GM13976 (cell line): ENCODE measurements at regions not wholly inside any gene's neighbourhood (a gene's known extent, or its start where the extent isn't known, plus 50 kb on each side); places are given as distances from the start of the nearest gene placed in this dataset.

Experiments used
- DNase-seq: peaks from one replicate; pipeline ENCODE4 v3.0.0; 2012; ENCODE audit warnings: low spot score
- CTCF ChIP-seq: IDR thresholded peaks from 2 replicates; pipeline ENCODE4 v1.5.1; 2012; ENCODE audit warnings: borderline replicate concordance, mild to moderate bottlenecking; ENCODE audit not compliant: insufficient read depth; ENCODE audit errors: extremely low read depth, missing control alignments, control extremely low read depth
- in situ Hi-C: fragments of 300-500 bp; cut with MboI; formaldehyde crosslinking; loops from one replicate; pipeline ENCODE4 v1.12.0; 2022; ENCODE audit warnings: low sequenced_read_pairs, mixed read lengths, inconsistent platforms; ENCODE audit not compliant: unreplicated experiment

GRCh38 chr11:43074810-43075209, 237.0 kb upstream of the API5 start:
- TF ChIP-seq CTCF: no peak
- no peak for DNase-seq
- in situ Hi-C loops: no loop called here

GRCh38 chr11:43101113-43101512, 210.7 kb upstream of the API5 start:
- in situ Hi-C loops: no loop called here
- no peak for TF ChIP-seq CTCF
- no peak for DNase-seq

- no peak for DNase-seq
- in situ Hi-C loops: no loop called here
- no peak for TF ChIP-seq CTCF
Observed at GRCh38 chr11:43116071-43116470, 195.7 kb upstream of the API5 start.

GRCh38 chr11:43119275-43119970, 192.4 kb upstream of the API5 start:
- in situ Hi-C loops: no loop called here
- no peak for DNase-seq
- TF ChIP-seq CTCF: no peak

GRCh38 chr11:43122546-43122945, 189.2 kb upstream of the API5 start:
- no peak for DNase-seq
- TF ChIP-seq CTCF: no peak
- in situ Hi-C loops: no loop called here

GRCh38 chr11:43123443-43123842, 188.4 kb upstream of the API5 start:
- TF ChIP-seq CTCF: no peak
- in situ Hi-C loops: no loop called here
- DNase-seq: no peak
